22Rv1 (cell line): ENCODE measurements at regions not wholly inside any gene's neighbourhood (a gene's known extent, or its start where the extent isn't known, plus 50 kb on each side); places are given as distances from the start of the nearest gene placed in this dataset.

Source experiments
- H3K27ac ChIP-seq: fragments of 450-650 bp; 2 replicates; pipeline ENCODE4 v1.5.1; 2017
- CTCF ChIP-seq: fragments of 450-650 bp; IDR thresholded peaks from 2 replicates; pipeline ENCODE4 v1.5.1; 2017; ENCODE audit warnings: mild to moderate bottlenecking
- ZFX ChIP-seq: fragments of 450-650 bp; IDR thresholded peaks from 2 replicates; pipeline ENCODE4 v1.6.1; 2017; ENCODE audit warnings: antibody characterized with exemption, borderline replicate concordance

DNA sequence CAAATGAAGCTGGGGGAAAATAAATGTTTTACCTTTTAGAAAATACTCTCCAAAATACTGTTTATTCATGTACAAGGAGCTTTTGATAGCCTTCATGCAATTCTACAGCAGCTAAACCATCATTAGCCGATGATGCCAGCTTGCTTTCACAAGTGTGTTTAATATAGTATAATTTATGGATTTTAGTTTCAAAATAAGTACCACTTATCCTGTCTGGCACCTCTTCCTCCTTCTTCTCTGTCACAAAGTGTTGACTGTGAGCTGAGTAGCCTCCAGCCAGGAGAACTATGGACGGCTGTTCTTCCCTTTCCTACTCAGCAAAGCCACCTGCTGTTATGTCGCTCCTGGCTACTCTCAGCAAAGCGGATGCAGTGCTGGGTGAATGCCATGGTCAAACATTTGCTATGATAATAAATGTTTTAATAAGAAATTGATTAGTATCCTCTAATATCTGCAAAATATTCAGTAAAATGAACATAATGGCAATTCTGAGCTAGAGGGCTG lies 238.2 kb downstream of the LIG4 start:
- no peak overlapping the region for H3K27ac ChIP-seq
- TF ChIP-seq ZFX, result no peak
- no peak for TF ChIP-seq CTCF

GRCh38 chr13:107976628-107977027 lies 238.7 kb downstream of the LIG4 start:
- no peak for TF ChIP-seq ZFX
- TF ChIP-seq CTCF, result no peak

DNA sequence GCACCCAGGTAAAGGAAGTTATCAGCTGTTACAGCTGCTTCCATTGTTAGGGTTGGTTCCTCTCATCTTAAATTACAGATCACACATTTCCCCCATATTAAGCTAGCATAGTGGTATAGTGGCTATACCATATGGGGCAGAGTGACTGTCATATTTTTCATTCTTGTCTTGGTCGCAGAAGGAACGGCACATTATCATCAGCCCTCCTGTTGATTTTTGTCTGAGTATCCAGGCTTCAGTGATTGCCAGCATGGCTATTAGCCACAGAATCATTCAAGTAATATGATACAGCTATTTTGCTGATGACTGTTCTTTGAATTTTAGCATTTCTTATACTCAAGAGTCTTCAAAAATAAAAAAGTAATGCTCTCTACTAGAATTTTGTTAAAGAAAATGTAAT lies 240.9 kb downstream of the LIG4 start:
- TF ChIP-seq ZFX (no peak), CTCF (no peak)
- no peak overlapping the region for H3K27ac ChIP-seq

More at GRCh38 chr13:107976628-107977027, 238.7 kb downstream of the LIG4 start:
- H3K27ac ChIP-seq, result no peak overlapping the region

DNA sequence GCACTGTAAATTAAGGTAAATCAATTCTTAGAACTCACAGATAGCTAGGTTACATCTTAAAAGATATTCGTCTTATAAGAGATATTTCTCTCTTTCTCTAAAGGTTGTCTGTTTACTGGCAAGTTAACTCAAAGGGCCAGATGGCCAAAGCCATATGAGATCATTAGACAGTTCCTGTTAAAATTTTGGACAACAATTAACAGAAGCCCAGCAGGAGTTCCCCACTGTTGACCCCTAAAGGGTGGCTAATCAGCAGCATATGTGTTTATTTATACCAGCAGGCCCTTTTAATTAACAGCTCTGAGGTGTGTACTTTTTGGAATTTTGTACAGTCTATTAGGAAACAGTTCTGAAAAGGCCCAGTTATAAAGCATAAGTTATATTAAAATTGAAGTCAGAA lies 245.8 kb downstream of the LIG4 start:
- H3K27ac ChIP-seq, result no peak overlapping the region
- TF ChIP-seq ZFX (no peak), CTCF (no peak)

DNA sequence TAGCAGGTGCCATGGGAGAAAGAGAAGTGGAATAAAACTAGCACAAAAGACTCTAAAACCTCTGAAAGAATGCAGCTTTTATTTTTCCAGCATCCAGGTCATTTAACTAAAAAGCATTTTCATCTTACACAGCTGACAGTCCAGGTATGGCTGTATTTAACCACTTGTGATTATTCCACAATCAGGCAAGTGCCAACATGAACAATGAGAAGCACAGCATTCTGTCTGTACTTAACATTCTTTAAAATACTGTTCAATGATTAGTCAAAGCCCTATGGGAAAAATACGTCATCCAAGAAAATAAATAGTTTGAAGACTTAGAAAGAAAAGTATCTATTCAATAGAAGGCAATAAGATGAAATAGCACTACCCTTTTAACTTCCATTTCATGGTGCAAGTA lies 246.9 kb downstream of the LIG4 start:
- no peak for TF ChIP-seq ZFX
- no peak for TF ChIP-seq CTCF

DNA sequence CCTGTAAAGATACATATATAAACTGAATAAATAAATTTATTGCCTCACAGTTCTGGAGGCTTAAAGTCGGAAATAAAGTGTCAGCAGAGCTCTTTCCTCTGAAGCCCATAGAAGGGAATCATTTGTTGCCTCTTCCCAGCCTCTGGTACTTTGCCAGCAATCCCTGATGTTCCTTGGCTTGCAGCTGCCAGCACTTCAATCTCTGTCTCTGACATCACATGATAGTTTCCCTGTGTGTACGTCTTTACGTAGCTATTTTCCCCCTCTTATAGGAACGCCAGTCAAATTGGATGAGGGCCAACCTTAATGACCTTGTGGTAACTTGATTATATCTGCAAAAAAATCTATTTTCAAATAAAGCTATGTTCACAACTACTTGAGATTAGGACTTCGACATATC lies 250.9 kb downstream of the LIG4 start:
- TF ChIP-seq CTCF (no peak), ZFX (no peak)

More for the DNA sequence above, 246.9 kb downstream of the LIG4 start:
- no peak overlapping the region for H3K27ac ChIP-seq

GRCh38 chr13:107961849-107962608 lies 253.3 kb downstream of the LIG4 start:
- no peak for TF ChIP-seq ZFX
- no peak for TF ChIP-seq CTCF

More for the DNA sequence above, 250.9 kb downstream of the LIG4 start:
- H3K27ac ChIP-seq, result no peak overlapping the region

More at GRCh38 chr13:107961849-107962608, 253.3 kb downstream of the LIG4 start:
- no peak overlapping the region for H3K27ac ChIP-seq
